IPS-NIHi7 (cell line): ENCODE measurements at regions not wholly inside any gene's neighbourhood (a gene's known extent, or its start where the extent isn't known, plus 50 kb on each side); places are given as distances from the start of the nearest gene placed in this dataset.
A peak's percentile ranks its signal among the peaks of the same experiment; 100 is the strongest.
"Not testable (repeated sequence)": the region's sequence is repeated elsewhere in the genome, so short reads cannot be mapped to it uniquely, and the experiment has no call there.

ENCODE experiments used
- DNase-seq: peaks from one replicate; pipeline ENCODE4 v3.0.0; 2012; ENCODE audit warnings: mixed read lengths; ENCODE audit errors: extremely low spot score

DNA sequence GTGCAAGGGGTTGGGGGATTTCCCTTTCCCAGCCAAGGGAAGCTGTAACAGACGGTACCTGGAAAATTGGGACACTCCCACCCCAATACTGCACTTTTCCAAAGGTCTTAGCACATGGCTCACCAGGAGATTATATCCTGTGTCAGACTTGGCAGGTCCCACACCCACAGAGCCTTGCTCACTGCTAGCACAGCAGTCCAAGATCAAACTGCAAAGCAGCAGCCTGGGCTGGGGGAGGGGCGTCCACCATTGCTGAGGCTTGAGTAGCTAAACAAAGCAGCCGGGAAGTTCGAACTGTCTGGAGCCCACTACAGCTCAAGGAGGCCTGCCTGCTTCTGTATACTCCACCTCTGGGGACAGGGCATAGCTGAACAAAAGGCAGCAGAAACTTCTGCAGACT is 604.2 kb upstream of the SEMA3D start:
- DNase-seq = not testable (repeated sequence)

DNA sequence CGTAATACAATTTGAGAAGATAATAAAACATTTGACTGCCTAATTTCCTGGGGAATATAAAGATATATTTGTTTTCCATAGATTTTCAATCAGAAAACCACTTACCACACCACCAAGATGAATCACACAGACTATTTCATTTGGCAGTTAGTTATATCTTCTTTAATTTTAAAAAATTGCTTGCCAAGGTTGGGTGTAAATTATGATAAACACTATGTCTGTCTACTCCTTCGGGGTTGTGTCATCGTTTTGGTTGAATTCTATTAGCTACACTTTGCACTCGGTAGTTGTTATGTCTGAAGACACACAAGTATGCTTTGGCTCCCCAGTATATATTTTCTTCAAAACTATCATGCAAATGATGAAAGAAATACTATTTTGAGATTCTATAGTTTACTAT is 594.8 kb upstream of the SEMA3D start:
- no peak for DNase-seq

DNA sequence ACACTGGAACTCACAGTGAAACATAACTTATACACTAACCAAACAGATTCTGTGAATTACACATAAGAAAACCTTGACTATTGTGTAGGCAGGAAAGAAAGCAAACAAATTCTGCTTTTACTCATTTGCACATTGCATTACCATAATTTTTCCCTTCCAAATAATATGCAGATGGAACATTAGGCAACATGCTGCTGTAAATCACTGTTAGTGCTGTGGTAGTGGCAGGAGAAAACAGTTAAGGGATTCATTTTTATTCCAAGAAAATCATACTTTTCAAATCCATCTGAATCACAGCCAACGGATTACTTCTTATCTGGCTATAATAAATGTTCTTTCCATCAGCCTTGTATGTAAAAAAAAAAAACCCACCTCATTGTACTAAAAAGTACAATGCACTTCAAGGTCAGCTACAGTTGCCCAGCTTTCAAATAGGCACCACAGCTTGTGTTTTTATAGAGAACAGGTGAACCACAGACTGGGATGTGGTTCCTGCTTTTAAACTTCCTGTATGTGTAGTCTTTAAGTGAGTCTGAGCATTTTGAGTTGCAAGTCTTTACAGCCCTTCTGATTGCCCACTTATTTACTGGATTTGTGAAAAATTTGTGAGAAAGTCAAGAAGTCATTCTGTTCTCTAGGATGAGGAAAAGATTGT is 590.0 kb upstream of the SEMA3D start:
- no peak for DNase-seq

DNA sequence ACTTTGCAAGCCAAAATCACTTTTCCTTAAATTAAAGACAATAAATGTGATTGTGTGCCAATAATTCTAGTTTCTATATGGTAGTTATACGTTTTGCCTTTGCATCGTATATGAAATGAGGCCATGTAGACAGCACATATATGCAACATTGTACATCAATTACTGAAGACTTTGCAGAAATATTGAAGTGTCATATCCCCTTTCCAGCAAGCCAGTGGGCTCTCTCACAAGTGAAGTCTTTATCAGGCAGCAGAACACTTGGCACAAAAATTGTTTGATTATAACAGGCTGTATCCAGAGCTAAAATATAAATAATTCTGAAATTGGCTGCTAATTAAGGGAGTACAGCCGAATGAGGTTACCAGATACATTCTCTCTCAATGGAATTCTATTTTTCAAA is 588.6 kb upstream of the SEMA3D start:
- no peak for DNase-seq

DNA sequence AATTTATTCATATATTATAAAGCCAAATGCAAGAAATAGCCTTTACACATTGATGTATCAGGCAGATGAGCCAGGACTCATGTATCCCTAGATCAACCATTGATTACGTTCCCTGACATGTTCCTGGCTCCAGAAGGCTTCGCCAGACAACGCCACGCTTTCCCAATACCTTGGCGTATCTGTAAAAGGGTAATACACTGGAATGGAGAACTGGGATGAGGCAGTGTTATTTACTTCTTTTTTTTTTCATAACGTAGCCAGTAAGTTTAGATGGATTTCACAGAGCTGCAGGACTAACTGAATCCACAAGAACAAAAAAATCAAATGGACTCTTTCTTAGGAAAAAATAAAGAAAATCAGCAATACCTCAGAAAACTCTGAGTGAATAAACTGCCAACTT is 588.1 kb upstream of the SEMA3D start:
- DNase-seq = no peak

DNA sequence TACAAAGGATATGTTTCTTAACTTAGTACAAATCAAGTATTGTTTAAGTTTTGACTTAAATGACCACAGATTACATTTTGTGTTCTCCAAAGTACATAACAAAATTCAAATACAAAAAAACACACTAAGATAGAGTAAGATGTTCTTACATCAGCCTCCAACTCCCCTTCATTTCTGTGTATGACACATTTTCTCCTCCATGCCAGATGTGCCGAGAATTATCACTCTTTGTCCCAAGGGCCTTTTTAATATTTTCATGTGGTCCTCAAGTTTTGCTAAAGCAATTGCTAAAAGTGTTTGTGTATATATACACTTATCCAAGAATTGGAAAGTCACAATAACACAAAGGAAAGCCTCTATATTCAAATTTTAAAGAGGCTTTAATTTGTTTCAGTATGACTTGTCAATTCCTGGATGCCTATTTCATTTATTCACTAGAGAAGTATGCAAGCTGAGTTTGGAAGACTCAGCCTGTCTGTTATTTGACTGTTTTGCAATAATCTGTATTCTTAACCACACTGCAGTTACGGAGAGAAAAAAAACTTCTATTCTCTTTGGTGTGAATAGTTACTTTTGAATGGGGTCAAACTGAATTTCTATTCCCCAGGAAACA is 586.4 kb upstream of the SEMA3D start:
- DNase-seq = no peak

DNA sequence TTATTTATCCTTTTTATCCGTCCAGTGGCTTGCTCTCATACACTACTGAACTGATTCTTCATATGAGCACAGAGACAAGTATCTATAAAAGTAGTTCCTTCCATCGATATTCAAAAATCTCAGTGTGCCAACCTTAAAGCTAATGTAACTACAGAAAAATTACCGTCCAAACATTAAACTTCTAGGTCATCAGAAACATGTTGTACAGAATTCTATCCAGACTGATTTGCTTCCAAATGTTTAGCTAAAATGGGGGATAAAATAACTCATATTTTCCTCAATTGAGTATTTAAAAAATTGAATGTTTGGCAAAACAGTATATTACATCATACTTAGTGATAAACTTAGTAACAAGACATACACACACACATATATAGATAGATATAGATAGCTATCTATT is 584.7 kb upstream of the SEMA3D start:
- DNase-seq = no peak

DNA sequence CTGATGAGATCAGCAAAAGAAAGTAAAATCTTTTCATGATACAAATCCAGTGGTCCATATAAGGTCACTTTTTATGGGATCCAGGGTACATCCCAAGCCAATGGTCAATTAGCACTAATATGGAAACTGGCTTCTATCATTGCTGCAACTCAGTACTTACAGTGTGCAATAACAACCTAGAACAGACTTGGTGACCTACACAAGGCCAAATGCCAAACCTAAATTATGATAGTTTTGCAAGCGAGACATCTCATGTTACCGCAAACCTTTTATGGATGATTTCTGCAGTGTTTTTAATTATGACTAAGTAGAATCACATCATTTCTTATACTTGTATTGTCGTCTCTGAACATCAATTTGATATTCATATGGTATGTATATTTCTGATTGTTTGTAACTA is 583.5 kb upstream of the SEMA3D start:
- DNase-seq = no peak

DNA sequence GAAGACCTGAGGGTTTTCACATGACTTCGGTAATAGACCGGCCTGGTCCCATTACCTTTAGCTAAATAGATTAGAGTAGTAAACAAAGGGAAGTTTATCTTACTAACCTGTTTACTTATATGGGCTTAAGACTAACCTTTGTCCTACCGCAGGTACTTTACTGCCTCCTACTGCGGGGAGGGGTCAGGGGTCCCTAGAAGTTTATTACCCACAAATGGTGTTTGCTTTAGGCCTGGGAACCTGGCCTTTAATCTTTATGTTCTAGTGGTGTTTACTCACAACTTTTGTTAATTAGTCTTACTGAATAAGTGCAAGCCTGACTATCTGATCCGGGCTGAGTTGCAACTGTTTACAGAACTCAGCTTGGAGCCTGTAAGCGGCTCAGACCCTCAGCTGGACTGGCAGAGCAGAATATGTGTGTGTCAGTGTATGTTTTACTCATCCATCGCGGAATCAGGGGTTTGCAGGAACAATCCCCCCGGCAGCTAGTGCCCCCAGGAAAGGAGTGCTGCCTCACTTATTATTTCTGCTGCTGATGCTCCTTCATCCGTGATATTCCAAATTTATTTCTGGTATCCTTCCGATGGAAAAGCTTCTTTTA is 578.9 kb upstream of the SEMA3D start:
- DNase-seq = no peak

DNA sequence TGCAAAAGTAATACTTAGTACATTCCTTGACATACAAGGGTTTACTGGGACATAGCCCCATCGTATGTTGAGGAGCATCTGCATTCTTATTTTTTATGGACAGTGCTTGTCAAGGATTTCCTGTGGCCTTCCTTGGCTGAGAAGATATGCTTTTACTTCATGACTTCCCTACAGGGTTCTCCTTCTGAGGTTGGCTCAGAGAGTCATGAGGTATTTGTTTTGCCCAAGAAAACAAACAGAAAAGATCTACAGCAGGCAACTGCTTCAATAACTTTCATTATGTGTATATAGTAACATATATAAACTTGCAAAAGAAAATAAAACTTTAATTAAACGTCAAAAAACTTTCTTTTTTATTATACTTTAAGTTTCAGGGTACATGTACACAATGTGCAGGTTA is 577.2 kb upstream of the SEMA3D start:
- DNase-seq = no peak

DNA sequence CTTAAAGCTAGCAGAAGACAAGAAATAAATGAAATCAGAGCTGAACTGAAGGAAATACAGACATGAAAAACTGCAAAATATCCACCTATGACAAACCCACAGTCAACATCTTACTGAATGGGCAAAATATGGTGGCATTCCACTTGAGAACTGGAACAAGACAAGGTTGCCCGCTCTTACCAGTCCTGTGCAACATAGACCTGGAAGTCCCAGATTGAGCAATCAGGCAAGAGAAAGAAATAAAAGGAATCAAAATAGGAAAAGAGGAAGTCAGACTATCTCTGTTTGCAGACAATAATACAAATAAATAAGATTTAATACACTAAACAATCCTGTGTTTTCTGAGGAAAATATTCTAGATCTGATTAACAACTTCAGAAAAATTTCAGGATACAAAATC is 570.5 kb upstream of the SEMA3D start:
- no peak for DNase-seq

DNA sequence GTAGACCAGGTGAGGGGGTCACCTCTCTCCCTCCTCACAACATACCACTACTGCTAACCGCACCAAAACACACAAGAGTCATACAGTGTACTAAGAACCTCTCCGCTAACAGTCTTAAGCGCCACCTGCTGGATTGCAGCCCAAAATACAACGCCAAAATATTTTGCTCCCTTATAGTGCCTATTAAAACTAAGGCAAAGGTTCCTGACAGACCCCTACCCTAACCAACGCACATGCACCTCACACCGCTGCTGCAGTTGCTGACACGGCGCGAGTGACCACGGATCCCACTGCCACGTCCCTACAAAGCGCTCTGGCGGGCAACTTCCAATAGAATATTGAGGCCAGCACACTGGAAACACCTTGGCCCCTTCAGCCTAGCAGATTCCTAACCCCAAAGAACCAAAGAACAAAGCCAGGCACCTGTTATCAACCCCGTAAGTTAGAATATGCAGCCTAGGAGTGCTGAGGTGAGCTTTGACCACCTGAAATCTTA is 563.6 kb upstream of the SEMA3D start:
- peak; percentile 67 for DNase-seq

DNA sequence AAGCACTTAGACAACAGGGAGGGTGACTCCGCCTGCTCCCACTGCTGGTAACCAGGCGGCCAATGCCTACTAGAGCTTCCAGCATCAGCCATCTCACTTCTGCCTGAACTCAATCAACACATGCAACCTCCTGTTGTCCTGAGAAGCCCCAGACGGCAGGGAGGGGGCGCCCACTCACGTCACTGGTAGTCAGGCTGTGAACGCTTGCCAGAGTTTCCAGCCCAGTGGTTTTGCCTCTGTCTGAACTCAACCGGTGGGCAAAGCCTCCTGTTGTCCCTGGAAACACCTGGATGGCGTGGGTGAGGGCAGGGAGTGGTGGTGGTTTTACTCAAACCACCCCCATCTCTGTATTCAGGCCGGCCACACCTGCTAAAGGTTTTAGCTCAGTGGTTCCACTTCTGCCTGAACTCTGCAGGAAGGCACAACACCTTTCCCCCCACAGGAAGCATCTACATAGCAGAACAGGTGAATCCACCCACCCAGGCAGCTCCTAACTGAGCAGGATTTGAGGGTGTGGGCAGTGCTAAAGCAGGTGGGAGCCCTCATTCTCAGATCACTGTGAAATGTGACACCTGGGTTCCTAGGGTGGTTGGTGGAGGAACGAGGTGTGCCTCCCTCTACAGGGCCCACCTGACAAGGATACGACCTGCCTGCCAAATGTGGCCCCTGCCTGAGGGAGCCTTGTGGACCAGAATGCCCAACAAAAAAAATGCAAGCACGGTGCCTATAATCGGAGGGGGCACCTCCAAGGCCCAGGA is 563.0 kb upstream of the SEMA3D start:
- DNase-seq = peak; percentile 49

DNA sequence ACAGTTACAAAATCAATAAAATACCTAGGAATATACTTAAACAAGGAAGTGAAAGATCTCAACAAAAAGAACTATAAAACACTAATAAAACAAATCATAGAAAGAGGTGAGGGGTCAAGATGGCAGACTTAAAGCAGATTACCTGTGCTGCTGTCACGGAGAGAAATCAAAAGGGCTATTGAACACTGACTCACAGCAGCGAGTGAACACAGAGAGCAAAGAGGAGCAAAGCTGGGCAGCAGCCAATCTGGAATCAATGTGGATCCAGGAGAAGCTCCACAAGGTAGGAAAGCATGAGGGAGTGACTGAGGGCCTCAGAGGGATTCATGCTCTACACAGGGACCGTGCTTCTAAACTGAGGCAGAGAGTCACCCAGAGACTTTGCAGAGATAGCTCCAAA is 562.0 kb upstream of the SEMA3D start:
- DNase-seq = no peak

DNA sequence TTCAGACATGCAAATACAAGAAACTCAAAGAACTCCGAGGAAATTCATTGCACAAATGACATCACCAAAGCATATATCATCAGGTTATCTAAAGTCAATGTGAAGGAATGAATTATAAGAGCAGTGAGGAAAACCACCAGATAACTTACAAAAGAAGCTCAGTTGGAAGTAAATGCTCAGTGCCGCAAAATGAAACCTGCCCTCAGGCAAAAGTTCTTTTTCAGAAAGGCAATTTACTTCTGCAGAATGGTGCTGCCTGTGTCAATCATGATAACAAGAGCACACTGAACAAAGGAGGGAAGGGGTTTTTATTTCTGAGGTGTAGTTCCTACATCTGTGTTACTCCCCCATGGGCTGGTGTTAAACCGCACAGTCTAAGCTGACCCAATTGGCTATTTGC is 550.6 kb upstream of the SEMA3D start:
- no peak for DNase-seq

DNA sequence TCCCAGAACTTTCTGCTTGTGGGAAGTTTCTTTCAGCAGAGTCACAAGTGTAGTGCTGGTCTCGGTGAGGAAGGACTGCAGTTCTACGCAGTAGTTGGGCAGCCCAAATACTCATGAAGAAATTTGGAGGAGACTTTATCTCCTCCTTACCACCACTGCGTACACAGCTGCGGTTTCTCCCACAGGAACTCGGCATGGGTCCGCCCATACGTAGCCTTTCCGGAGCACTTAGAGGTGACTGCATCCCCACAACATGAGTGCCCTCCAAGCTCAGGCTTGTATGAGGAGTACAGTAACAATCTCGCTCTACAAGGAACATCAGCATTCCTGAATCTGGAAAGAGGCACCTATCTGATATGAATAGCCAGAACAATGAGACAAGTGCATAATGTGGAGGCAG is 549.2 kb upstream of the SEMA3D start:
- no peak for DNase-seq

DNA sequence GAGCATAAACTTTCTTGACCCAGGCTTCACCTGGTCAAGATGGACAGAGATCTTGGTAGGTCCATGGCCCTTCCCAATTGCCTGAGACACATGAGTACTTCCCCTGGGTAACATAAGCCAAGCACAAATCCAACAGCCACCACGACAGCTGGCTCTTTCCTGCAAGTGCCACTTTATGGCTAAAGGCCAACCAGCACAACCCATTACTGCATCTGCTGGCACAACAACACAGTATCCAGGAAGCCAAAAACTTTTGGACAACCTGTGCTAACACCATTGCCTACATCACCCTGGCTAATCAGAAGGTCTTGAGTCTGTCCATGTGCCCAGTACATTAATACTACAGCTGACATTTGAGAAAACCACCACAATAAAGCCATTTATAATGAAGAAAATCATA is 548.0 kb upstream of the SEMA3D start:
- DNase-seq = no peak

DNA sequence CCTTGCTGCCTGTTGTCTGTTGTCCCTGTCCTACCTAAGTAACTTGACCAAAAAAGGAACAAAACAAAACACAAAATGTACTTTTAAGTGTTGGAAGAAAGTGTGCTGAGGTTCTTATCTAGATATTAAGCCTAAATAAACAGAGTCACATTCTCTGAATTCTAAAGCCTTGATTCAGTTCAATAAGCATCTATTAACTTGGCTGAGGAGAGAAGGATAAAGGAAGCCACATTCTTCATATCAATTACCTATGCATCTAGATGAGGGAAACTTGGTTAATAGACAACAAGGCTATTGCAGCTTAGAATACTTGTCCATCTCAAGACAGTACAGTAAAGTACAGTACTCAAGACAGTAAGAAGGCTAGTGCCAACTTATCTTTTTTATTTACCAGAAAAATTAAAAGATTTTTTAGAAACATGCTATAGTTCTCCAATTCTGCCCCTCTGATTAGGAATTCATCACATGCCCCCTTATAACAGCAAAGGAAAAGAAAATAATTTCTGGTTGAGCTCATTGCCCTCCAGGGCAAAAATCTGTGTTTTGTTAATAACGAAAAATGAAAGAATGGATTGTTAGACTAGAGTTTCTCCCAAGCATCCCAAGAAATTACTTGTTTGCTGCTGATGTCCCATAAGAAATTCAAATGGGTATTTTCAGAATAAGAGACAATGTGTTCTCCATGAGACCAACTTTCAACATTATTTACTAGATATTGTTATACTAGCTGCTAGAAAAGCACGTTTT is 546.5 kb upstream of the SEMA3D start:
- DNase-seq = no peak

DNA sequence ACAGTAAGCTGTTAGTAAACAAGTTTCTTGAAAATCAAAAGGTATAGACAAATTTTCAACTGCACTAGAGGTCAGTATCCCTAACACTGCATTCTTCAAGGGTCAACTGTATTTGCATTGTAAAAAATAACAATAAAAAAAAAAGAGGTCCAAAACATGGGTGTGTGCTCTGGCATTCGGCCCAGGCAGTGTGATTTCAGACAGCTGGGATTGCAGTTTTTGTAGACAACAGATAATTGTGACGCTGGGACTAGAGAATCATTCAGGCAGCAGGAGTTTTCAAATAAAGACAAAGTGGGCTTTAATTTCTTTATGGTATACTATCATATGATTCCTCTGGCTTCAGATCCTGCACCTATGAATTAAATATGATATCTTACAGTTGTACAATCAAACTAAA is 543.2 kb upstream of the SEMA3D start:
- no peak for DNase-seq

DNA sequence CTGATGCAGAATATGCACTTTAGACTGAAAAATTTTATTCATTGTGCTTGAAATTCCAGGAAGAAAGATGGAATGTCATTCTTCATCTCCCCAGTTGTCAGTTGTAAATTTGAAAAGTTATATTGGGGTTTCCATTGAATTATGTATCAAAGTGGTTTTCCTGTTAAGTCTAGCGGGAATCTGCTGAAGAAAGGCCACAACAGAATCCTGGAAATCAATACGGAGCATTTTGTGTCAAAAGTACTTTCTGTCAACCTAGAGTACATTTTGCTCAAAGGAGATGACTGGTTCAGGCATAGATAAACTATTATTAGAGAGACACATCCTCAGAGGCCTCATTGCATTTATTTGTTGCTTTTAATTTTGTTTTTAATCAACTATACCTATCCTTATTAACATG is 538.2 kb upstream of the SEMA3D start:
- DNase-seq = no peak

DNA sequence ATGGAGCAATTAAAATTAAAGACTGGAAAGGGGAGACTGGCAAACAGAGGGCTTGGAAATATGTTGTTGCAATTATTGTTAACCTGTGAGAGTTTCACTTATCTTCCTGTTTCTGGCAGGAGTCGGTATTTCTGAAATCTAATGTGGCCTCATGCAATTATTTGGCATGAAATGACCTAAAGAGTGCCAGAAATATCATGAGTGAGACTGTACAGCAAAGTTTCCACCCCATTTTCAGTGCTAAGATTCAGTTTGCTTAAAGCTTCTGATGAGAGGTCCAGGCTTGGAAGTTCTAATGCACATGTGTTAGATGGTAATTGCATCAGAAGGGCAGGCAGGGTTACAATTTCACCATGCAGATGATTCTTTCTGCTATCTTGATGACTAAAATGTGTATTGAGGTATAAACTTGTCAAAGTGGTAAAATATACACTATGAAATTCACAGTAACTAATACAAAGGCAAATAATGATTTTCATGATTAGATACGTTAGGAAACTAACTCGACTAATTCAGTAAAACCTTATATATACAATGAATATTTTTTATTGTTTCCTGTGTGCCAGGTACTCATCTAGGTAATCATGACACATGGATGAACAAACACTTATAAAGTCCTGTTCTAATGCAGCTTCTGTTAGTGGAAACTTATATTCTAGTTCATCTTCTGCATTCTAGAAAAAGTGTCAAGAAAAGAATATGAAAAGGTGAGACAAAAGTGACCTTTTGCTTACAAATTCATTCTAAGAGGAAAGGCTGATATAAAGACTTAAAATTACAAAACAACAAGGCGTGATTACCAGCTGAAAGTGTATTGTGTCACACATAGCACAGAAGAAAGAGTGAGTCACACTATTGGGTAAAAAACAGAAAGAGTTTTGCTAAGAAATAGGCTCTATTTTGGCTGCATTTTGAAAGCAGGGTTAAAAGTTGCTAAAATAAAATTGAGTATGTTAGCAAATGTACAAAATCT is 533.4 kb upstream of the SEMA3D start:
- no peak for DNase-seq
